IMR-90 (cell line): ENCODE measurements at regions not wholly inside any gene's neighbourhood (a gene's known extent, or its start where the extent isn't known, plus 50 kb on each side); places are given as distances from the start of the nearest gene placed in this dataset.

Experiments used
- ATAC-seq: fragments of 200-7000 bp; cut with Tn5 transposase; 2 replicates; pipeline ENCODE4 v1.9.1; 2020; ENCODE audit warnings: low read depth, mild to moderate bottlenecking, moderate library complexity
- BruUV-seq: library from RNA; stranded (reverse); fragments of 400-500 nt; replicated peaks from 2 replicates; lab custom pipeline; 2021; lab: Mats Ljungman, UMichigan
- CTCF ChIA-PET: fragments of 300-600 bp; formaldehyde crosslinking; extraction: SDS; loops from one replicate; lab custom pipeline; 2021; ENCODE audit warnings: antibody characterized with exemption; lab: Yijun Ruan, JAX
- POLR2A ChIA-PET: fragments of 300-600 bp; sonication (Branson Sonifier 250); formaldehyde crosslinking; loops from one replicate; lab custom pipeline; 2022; ENCODE audit warnings: antibody characterized with exemption; ENCODE audit not compliant: unreplicated experiment; lab: Charles Lee
- DNase-seq: peaks from one replicate; pipeline ENCODE4 v3.0.0; 2013
- H2AFZ ChIP-seq: replicated peaks from 2 replicates; pipeline ENCODE3; 2013; ENCODE audit warnings: low read length, mild to moderate bottlenecking; ENCODE audit not compliant: poor library complexity
- H2AK5ac ChIP-seq: 2 replicates; pipeline ENCODE4 v1.6.1; 2013; ENCODE audit warnings: low read depth, low read length, inconsistent platforms
- H2AK9ac ChIP-seq: replicated peaks from 2 replicates; pipeline ENCODE3; 2013; ENCODE audit warnings: mild to moderate bottlenecking, low read depth, low read length, moderate library complexity; ENCODE audit not compliant: poor library complexity
- H2BK120ac ChIP-seq: 2 replicates; pipeline ENCODE4 v1.6.1; 2013; ENCODE audit warnings: low read depth, low read length, inconsistent platforms
- H2BK15ac ChIP-seq: 3 replicates; pipeline ENCODE4 v1.6.1; 2013; ENCODE audit warnings: low read depth, low read length, inconsistent platforms
- H2BK20ac ChIP-seq: 2 replicates; pipeline ENCODE4 v1.6.1; 2013; ENCODE audit warnings: low read depth, mild to moderate bottlenecking, inconsistent platforms, low read length, moderate library complexity
- H2BK5ac ChIP-seq: 2 replicates; pipeline ENCODE4 v1.6.1; 2013; ENCODE audit warnings: mild to moderate bottlenecking, low read depth, low read length, inconsistent platforms; ENCODE audit not compliant: poor library complexity, severe bottlenecking
- H3K14ac ChIP-seq: replicated peaks from 2 replicates; pipeline ENCODE4 v1.6.1; 2013; ENCODE audit warnings: low read depth, low read length, inconsistent platforms
- H3K18ac ChIP-seq: 2 replicates; pipeline ENCODE4 v1.6.1; 2013; ENCODE audit warnings: low read depth, low read length, control low read depth
- H3K23ac ChIP-seq: 2 replicates; pipeline ENCODE4 v1.6.1; 2013; ENCODE audit warnings: low read depth, low read length, inconsistent platforms
- H3K27ac ChIP-seq: 2 replicates; pipeline ENCODE4 v1.5.1; 2013; ENCODE audit warnings: mild to moderate bottlenecking, control low read depth, low read length; ENCODE audit not compliant: insufficient read depth
- H3K27me3 ChIP-seq: 2 replicates; pipeline ENCODE4 v1.6.1; 2013; ENCODE audit warnings: low read length; ENCODE audit not compliant: control insufficient read depth, insufficient read depth
- H3K36me3 ChIP-seq: 2 replicates; pipeline ENCODE4 v1.6.1; 2013; ENCODE audit warnings: low read length, mixed read lengths; ENCODE audit not compliant: control insufficient read depth, insufficient read depth
- H3K4ac ChIP-seq: 2 replicates; pipeline ENCODE4 v1.6.1; 2013; ENCODE audit warnings: low read depth, low read length, inconsistent platforms
- H3K4me1 ChIP-seq: 2 replicates; pipeline ENCODE4 v1.6.1; 2013; ENCODE audit warnings: low read length, mixed read lengths; ENCODE audit not compliant: control insufficient read depth, insufficient read depth
- H3K4me2 ChIP-seq: 2 replicates; pipeline ENCODE4 v1.6.1; 2013; ENCODE audit warnings: low read depth, mild to moderate bottlenecking, control low read depth, low read length, moderate library complexity
- H3K4me3 ChIP-seq: 2 replicates; pipeline ENCODE4 v1.5.1; 2013; ENCODE audit warnings: low read depth, mild to moderate bottlenecking, control low read depth, low read length, moderate library complexity; ENCODE audit not compliant: insufficient read depth
- H3K56ac ChIP-seq: 2 replicates; pipeline ENCODE4 v1.6.1; 2013; ENCODE audit warnings: low read length, inconsistent platforms; ENCODE audit not compliant: insufficient read depth; ENCODE audit errors: extremely low read depth
- H3K79me1 ChIP-seq, 2 experiments: 2 replicates each; pipeline ENCODE4 v1.6.1; 2013; ENCODE audit warnings: low read length in 2 of 2, inconsistent platforms in 1 of 2, low read depth in 1 of 2
- H3K9ac ChIP-seq: 2 replicates; pipeline ENCODE4 v1.6.1; 2013; ENCODE audit warnings: low read depth, low read length, control low read depth
- H3K9me1 ChIP-seq: 2 replicates; pipeline ENCODE4 v1.6.1; 2013; ENCODE audit warnings: low read length, inconsistent platforms; ENCODE audit not compliant: insufficient read depth
- H3K9me3 ChIP-seq: 2 replicates; pipeline ENCODE4 v1.6.1; 2013; ENCODE audit warnings: low read length; ENCODE audit not compliant: control insufficient read depth, insufficient read depth
- H4K20me1 ChIP-seq: 2 replicates; pipeline ENCODE4 v1.6.1; 2013; ENCODE audit warnings: low read length, inconsistent platforms; ENCODE audit not compliant: insufficient read depth
- H4K5ac ChIP-seq: 2 replicates; pipeline ENCODE4 v1.6.1; 2013; ENCODE audit warnings: mild to moderate bottlenecking, low read depth, low read length, control low read depth
- H4K8ac ChIP-seq, 2 experiments: 2 replicates each; pipeline ENCODE4 v1.6.1; 2013; ENCODE audit warnings: low read depth in 2 of 2, low read length in 2 of 2, control low read depth in 1 of 2, inconsistent platforms in 1 of 2
- H4K91ac ChIP-seq: 2 replicates; pipeline ENCODE4 v1.6.1; 2013; ENCODE audit warnings: low read depth, low read length, inconsistent platforms; ENCODE audit not compliant: insufficient read depth
- BHLHE40 ChIP-seq: fragments of 150-350 bp; IDR thresholded peaks from 2 replicates; pipeline ENCODE4 v1.6.1; 2016; ENCODE audit warnings: mild to moderate bottlenecking, low read depth, low read length
- CEBPB ChIP-seq: IDR thresholded peaks from 2 replicates; pipeline ENCODE4 v1.6.1; 2012; ENCODE audit warnings: low read depth, low read length, improper control_type of control experiment
- CHD1 ChIP-seq: IDR thresholded peaks from 2 replicates; pipeline ENCODE4 v1.6.1; 2012; ENCODE audit warnings: low read depth, low read length, improper control_type of control experiment
- CTCF ChIP-seq: conservative IDR thresholded peaks from 2 replicates; pipeline ENCODE4 v1.5.1; 2012; ENCODE audit warnings: mild to moderate bottlenecking, low read depth, low read length, improper control_type of control experiment
- ELK1 ChIP-seq: fragments of 150-350 bp; IDR thresholded peaks from 2 replicates; pipeline ENCODE4 v1.6.1; 2016; ENCODE audit warnings: low read depth, mild to moderate bottlenecking, low read length, moderate library complexity, borderline replicate concordance
- FOS ChIP-seq: fragments of 150-350 bp; IDR thresholded peaks from 2 replicates; pipeline ENCODE4 v1.6.1; 2016; ENCODE audit warnings: low read depth, low read length
- MAFK ChIP-seq: IDR thresholded peaks from 2 replicates; pipeline ENCODE4 v1.6.1; 2012; ENCODE audit warnings: low read depth, low read length, improper control_type of control experiment
- MAZ ChIP-seq: IDR thresholded peaks from 2 replicates; pipeline ENCODE4 v1.6.1; 2012; ENCODE audit warnings: low read depth, mild to moderate bottlenecking, low read length, improper control_type of control experiment, moderate library complexity, borderline replicate concordance
- MXI1 ChIP-seq: IDR thresholded peaks from 2 replicates; pipeline ENCODE4 v1.6.1; 2012; ENCODE audit warnings: low read depth, mild to moderate bottlenecking, low read length, moderate library complexity, borderline replicate concordance
- NFE2L2 ChIP-seq: fragments of 150-350 bp; IDR thresholded peaks from 2 replicates; pipeline ENCODE4 v1.6.1; 2016; ENCODE audit warnings: low read depth, mild to moderate bottlenecking, low read length
- POLR2A ChIP-seq: IDR thresholded peaks from 2 replicates; pipeline ENCODE4 v1.6.1; 2012; ENCODE audit warnings: mild to moderate bottlenecking, low read depth, low read length
- RAD21 ChIP-seq: IDR thresholded peaks from 2 replicates; pipeline ENCODE4 v1.6.1; 2012; ENCODE audit warnings: low read length, improper control_type of control experiment
- RCOR1 ChIP-seq: IDR thresholded peaks from 2 replicates; pipeline ENCODE4 v1.6.1; 2012; ENCODE audit warnings: mild to moderate bottlenecking, low read length, improper control_type of control experiment; ENCODE audit not compliant: insufficient replicate concordance
- RFX5 ChIP-seq: IDR thresholded peaks from 2 replicates; pipeline ENCODE4 v1.8.0; 2012; ENCODE audit warnings: low read depth, mild to moderate bottlenecking, low read length, moderate library complexity
- SMC3 ChIP-seq: fragments of 150-350 bp; IDR thresholded peaks from 2 replicates; pipeline ENCODE4 v1.6.1; 2016; ENCODE audit warnings: low read depth, mild to moderate bottlenecking, antibody characterized with exemption, low read length, moderate library complexity
- USF2 ChIP-seq: fragments of 150-350 bp; IDR thresholded peaks from 2 replicates; pipeline ENCODE4 v1.6.1; 2017; ENCODE audit warnings: mild to moderate bottlenecking, antibody characterized with exemption, low read length, low read depth
- WGBS, 2 experiments: methylation state at CpG; one replicate each; pipeline versions ENCODE4 v1.1.5 to v1.1.7; 2013; ENCODE audit warnings: missing lambda C conversion rate in 2 of 2; ENCODE audit not compliant: insufficient read length in 1 of 2; ENCODE audit errors: extremely low coverage in 2 of 2; 5-methylcytosine and 5-hydroxymethylcytosine counted together
- dilution Hi-C: fragments of 300-500 bp; cut with HindIII; formaldehyde crosslinking; loops from one replicate; pipeline ENCODE4 v1.14.3; 2018; ENCODE audit warnings: low sequenced_read_pairs; ENCODE audit not compliant: unreplicated experiment
- in situ Hi-C: fragments of 300-500 bp; cut with MboI; formaldehyde crosslinking; loops from 3 replicates; pipeline ENCODE4 v1.14.3; 2019; ENCODE audit warnings: low sequenced_read_pairs, inconsistent platforms, mixed read lengths
- intact Hi-C: fragments of 100-400 bp; cut with micrococcal nuclease; formaldehyde crosslinking; loops from 2 replicates; pipeline ENCODE4 v1.10.0; 2022

- Histone ChIP-seq H3K56ac (no peak overlapping the region), H4K20me1 (no peaks in the 10 kb centered on the region), H2BK120ac (no peak overlapping the region), H3K14ac (no peak overlapping the region), H4K8ac (no peak overlapping the region), H3K23ac (no peak overlapping the region), H3K4me1 (no peaks in the 10 kb centered on the region), H4K5ac (no peak overlapping the region), H3K27ac (no peak overlapping the region), H3K18ac (no peak overlapping the region), H3K4ac (no peak overlapping the region), H3K79me1 (no peaks in the 10 kb centered on the region), H4K91ac (no peak overlapping the region), H3K4me3 (no peak overlapping the region), H3K9ac (no peak overlapping the region), H2AFZ (no peak overlapping the region), H2BK5ac (no peak overlapping the region), H3K36me3 (no peaks in the 10 kb centered on the region), H2BK20ac (no peak overlapping the region), H2AK9ac (no peak overlapping the region), H3K9me3 (no peaks in the 10 kb centered on the region), H3K4me2 (no peak overlapping the region), H2AK5ac (no peak overlapping the region), H2BK15ac (no peak overlapping the region), H3K9me1 (no peaks in the 10 kb centered on the region), H3K27me3 (no peaks in the 10 kb centered on the region; the same call in 1 of the 2 replicates)
- CTCF ChIA-PET: no interaction called here
- in situ Hi-C loops: no loop called here
- WGBS, 2 experiments: 80% methylated on average over 1 of the region's 5 CpGs; no CpG with 5 or more reads in 1 of the 2 experiments
- TF ChIP-seq CEBPB (no peak), MXI1 (no peak), USF2 (no peak), MAFK (no peak), RAD21 (no peak), FOS (no peak), SMC3 (no peak), ELK1 (no peak), MAZ (no peak), CTCF (no peak), POLR2A (no peak), CHD1 (no peak), BHLHE40 (no peak), RCOR1 (no peak), RFX5 (no peak), NFE2L2 (no peak)
- dilution Hi-C loops: no loop called here
- intact Hi-C loops: no loop called here
- ATAC-seq (no peak), DNase-seq (no peak)
- BruUV-seq: no TSS peak
- POLR2A ChIA-PET: no interaction called here
These were observed 242.1 kb downstream of the NSUN3 start for GRCh38 chr3:94304954-94305353.
